GM18951 (cell line): ENCODE measurements at regions not wholly inside any gene's neighbourhood (a gene's known extent, or its start where the extent isn't known, plus 50 kb on each side); places are given as distances from the start of the nearest gene placed in this dataset.

ENCODE experiments used
- POLR2A ChIP-seq: IDR thresholded peaks from 4 replicates; pipeline ENCODE4 v1.6.1; 2011; ENCODE audit warnings: mild to moderate bottlenecking; ENCODE audit not compliant: insufficient read length, insufficient read depth; ENCODE audit errors: extremely low read depth
- in situ Hi-C: fragments of 300-500 bp; cut with MboI; formaldehyde crosslinking; loops from one replicate; pipeline ENCODE4 v1.12.0; 2022; ENCODE audit warnings: low sequenced_read_pairs, mixed read lengths, inconsistent platforms; ENCODE audit not compliant: unreplicated experiment

GRCh38 chr6:93523365-93523764 lies 104.0 kb upstream of the EPHA7 start:
- in situ Hi-C loops, result no loop called here

GRCh38 chr6:93516441-93516840 lies 97.1 kb upstream of the EPHA7 start:
- no peak for TF ChIP-seq POLR2A
- in situ Hi-C loops, result no loop called here

More at GRCh38 chr6:93523365-93523764, 104.0 kb upstream of the EPHA7 start:
- no peak for TF ChIP-seq POLR2A

- no peak for TF ChIP-seq POLR2A
- in situ Hi-C loops, result no loop called here
Measured at GRCh38 chr6:93515736-93516135, 96.4 kb upstream of the EPHA7 start.

GRCh38 chr6:93498713-93499112 lies 79.4 kb upstream of the EPHA7 start:
- no peak for TF ChIP-seq POLR2A
- in situ Hi-C loops, result no loop called here

GRCh38 chr6:93496548-93496947 lies 77.2 kb upstream of the EPHA7 start:
- TF ChIP-seq POLR2A, result no peak
- in situ Hi-C loops, result no loop called here

- in situ Hi-C loops, result no loop called here
Measured at GRCh38 chr6:93494057-93494456, 74.7 kb upstream of the EPHA7 start.

GRCh38 chr6:93474733-93475179 lies 55.4 kb upstream of the EPHA7 start:
- in situ Hi-C loops, result no loop called here
- TF ChIP-seq POLR2A, result no peak

More at GRCh38 chr6:93494057-93494456, 74.7 kb upstream of the EPHA7 start:
- no peak for TF ChIP-seq POLR2A

- in situ Hi-C loops, result no loop called here
- no peak for TF ChIP-seq POLR2A
Measured at GRCh38 chr6:93471281-93471680, 51.9 kb upstream of the EPHA7 start.
